HEK293T (cell line): ENCODE measurements at regions not wholly inside any gene's neighbourhood (a gene's known extent, or its start where the extent isn't known, plus 50 kb on each side); places are given as distances from the start of the nearest gene placed in this dataset.

Experiments
- CTCF ChIA-PET: fragments of 350-600 bp; formaldehyde crosslinking; extraction: SDS; loops from one replicate; lab custom pipeline; 2021; ENCODE audit warnings: antibody characterized with exemption, inconsistent platforms; lab: Yijun Ruan, JAX
- POLR2A ChIA-PET: fragments of 350-600 bp; formaldehyde crosslinking; extraction: SDS; loops from one replicate; lab custom pipeline; 2020; ENCODE audit warnings: antibody characterized with exemption, inconsistent platforms; lab: Yijun Ruan, JAX
- DNase-seq: peaks from one replicate; pipeline ENCODE4 v3.0.0; 2012; ENCODE audit warnings: mixed read lengths; ENCODE audit errors: extremely low spot score
- ARNT ChIP-seq: fragments of 450-650 bp; IDR thresholded peaks from 2 replicates; pipeline ENCODE4 v1.6.1; 2017; ENCODE audit warnings: mild to moderate bottlenecking
- BHLHE40 ChIP-seq: fragments of 450-650 bp; IDR thresholded peaks from 2 replicates; pipeline ENCODE4 v1.6.1; 2016; ENCODE audit warnings: mild to moderate bottlenecking, moderate library complexity, borderline replicate concordance
- CTBP1 ChIP-seq: fragments of 450-650 bp; IDR thresholded peaks from 2 replicates; pipeline ENCODE4 v1.6.1; 2016; ENCODE audit warnings: borderline replicate concordance
- ELF4 ChIP-seq: fragments of 450-650 bp; IDR thresholded peaks from 2 replicates; pipeline ENCODE4 v1.6.1; 2017; ENCODE audit warnings: antibody characterized with exemption
- FOXA1 ChIP-seq: fragments of 450-650 bp; IDR thresholded peaks from 2 replicates; pipeline ENCODE4 v1.6.1; 2016; ENCODE audit warnings: mild to moderate bottlenecking
- FOXK2 ChIP-seq: fragments of 450-650 bp; IDR thresholded peaks from 2 replicates; pipeline ENCODE4 v1.6.1; 2016; ENCODE audit warnings: mild to moderate bottlenecking
- FOXM1 ChIP-seq: fragments of 450-650 bp; IDR thresholded peaks from 2 replicates; pipeline ENCODE4 v1.6.1; 2017; ENCODE audit warnings: mild to moderate bottlenecking, borderline replicate concordance
- HDGF ChIP-seq: fragments of 450-650 bp; IDR thresholded peaks from 2 replicates; pipeline ENCODE4 v1.6.1; 2017; ENCODE audit warnings: antibody characterized with exemption, borderline replicate concordance
- L3MBTL2 ChIP-seq: fragments of 450-650 bp; conservative IDR thresholded peaks from 2 replicates; pipeline ENCODE4 v1.6.1; 2016; ENCODE audit warnings: mild to moderate bottlenecking
- LEF1 ChIP-seq: fragments of 450-650 bp; IDR thresholded peaks from 2 replicates; pipeline ENCODE4 v1.6.1; 2017; ENCODE audit warnings: mild to moderate bottlenecking, borderline replicate concordance
- NFRKB ChIP-seq: fragments of 450-650 bp; IDR thresholded peaks from 2 replicates; pipeline ENCODE4 v1.6.1; 2016; ENCODE audit warnings: mild to moderate bottlenecking, moderate library complexity
- SP1 ChIP-seq: fragments of 450-650 bp; IDR thresholded peaks from 2 replicates; pipeline ENCODE4 v1.6.1; 2017
- SUZ12 ChIP-seq: fragments of 450-650 bp; IDR thresholded peaks from 2 replicates; pipeline ENCODE4 v1.6.1; 2016; ENCODE audit warnings: mild to moderate bottlenecking
- TARDBP ChIP-seq: fragments of 450-650 bp; IDR thresholded peaks from 2 replicates; pipeline ENCODE4 v1.6.1; 2016
- ZNF384 ChIP-seq: fragments of 450-650 bp; IDR thresholded peaks from 2 replicates; pipeline ENCODE4 v1.6.1; 2016
- TF ChIP-seq, protein P1 (sequence below): fragments of 450-650 bp; IDR thresholded peaks from 2 replicates; pipeline ENCODE4 v1.6.1; 2016

DNA sequence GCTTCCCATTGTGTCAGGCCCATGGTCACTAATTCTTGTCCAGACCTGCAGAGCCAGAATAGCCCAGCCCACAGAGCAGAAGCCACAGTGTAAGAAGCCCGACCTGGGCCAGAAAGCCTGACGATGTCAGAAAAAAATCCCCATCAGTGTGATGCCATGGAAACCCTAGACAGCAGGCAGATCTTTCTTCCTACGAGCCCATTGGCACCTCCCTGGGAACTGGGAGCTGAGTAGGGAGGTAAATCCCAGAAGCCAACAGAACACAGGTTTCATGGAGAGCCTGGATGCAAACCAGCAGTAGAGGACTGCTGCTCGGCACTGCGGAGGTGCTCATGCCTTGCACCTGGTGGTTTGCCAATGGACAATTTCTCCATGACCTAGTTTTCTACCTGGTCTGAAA, 82.2 kb upstream of the SLC22A16 start:
- no peak for TF ChIP-seq ARNT
- TF ChIP-seq L3MBTL2 = no peak
- TF ChIP-seq SP1 = no peak
- TF ChIP-seq NFRKB = no peak
- no peak for TF ChIP-seq HDGF
- no peak for TF ChIP-seq FOXM1
- TF ChIP-seq ELF4 = no peak
- TF ChIP-seq FOXA1 = no peak
- TF ChIP-seq LEF1 = no peak
- TF ChIP-seq FOXK2 = no peak
- no peak for TF ChIP-seq BHLHE40
- TF ChIP-seq ZNF384 = no peak
- no peak for TF ChIP-seq CTBP1
- TF ChIP-seq TARDBP = no peak
- no peak for TF ChIP-seq SUZ12
- TF ChIP-seq, protein P1, sequence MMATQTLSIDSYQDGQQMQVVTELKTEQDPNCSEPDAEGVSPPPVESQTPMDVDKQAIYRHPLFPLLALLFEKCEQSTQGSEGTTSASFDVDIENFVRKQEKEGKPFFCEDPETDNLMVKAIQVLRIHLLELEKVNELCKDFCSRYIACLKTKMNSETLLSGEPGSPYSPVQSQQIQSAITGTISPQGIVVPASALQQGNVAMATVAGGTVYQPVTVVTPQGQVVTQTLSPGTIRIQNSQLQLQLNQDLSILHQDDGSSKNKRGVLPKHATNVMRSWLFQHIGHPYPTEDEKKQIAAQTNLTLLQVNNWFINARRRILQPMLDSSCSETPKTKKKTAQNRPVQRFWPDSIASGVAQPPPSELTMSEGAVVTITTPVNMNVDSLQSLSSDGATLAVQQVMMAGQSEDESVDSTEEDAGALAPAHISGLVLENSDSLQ = no peak
- POLR2A ChIA-PET = no interaction called here
- CTCF ChIA-PET = no interaction called here
- DNase-seq = no peak

- no peak for DNase-seq
- CTCF ChIA-PET = no interaction called here
Measured at GRCh38 chr6:110557199-110557598, 80.8 kb upstream of the SLC22A16 start.

DNA sequence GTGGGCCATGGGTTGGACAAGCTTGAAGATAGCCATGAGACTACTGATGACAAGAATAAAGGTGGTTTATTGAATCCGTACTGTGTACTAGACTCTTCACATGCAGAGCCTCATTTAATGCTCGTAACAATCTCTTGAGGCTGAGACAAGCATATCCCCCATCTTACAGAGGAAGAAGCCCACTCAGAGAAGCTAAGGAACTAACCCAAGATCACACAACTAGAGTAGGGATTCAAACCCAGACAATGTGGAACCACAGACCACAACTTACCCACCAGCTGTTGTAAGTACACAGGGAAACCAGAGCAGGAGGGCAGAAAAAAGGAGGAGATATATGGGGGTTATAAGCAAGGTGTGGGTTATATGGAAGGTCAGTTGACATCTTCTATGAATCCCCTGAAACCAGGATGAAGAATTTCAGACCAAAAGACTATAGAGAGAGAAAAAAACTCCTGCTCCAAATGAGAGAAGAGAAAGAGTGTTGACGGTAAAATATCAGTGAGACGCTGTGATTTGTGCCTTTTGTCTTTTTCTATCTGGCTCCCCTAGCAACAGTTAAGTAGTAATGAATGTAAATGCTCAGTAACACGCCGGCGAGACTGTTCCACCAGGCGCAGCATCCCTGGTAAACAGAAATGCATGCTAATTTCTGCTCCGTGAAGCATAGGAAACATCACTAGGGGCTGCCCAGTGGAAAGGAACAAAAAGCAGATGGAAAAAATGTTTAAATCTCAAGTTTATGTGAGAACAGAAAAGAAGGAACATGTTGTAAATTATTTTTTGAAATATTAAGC, 80.1 kb upstream of the SLC22A16 start:
- ChIA-PET POLR2A (no interaction called here), CTCF (no interaction called here)
- TF ChIP-seq ARNT (no peak), HDGF (no peak), SUZ12 (no peak), TARDBP (no peak), ZNF384 (no peak), FOXM1 (no peak), FOXA1 (no peak), CTBP1 (no peak), LEF1 (no peak), NFRKB (no peak), FOXK2 (no peak), L3MBTL2 (no peak), SP1 (no peak), BHLHE40 (no peak)
- DNase-seq = no peak

More at GRCh38 chr6:110557199-110557598, 80.8 kb upstream of the SLC22A16 start:
- POLR2A ChIA-PET = no interaction called here
- TF ChIP-seq SP1 (no peak), ZNF384 (no peak), HDGF (no peak), L3MBTL2 (no peak), FOXK2 (no peak), TARDBP (no peak), FOXA1 (no peak), FOXM1 (no peak), LEF1 (no peak), ARNT (no peak)

- POLR2A ChIA-PET = no interaction called here
- CTCF ChIA-PET = no interaction called here
- DNase-seq = no peak
- TF ChIP-seq SP1 = no peak
- no peak for TF ChIP-seq HDGF
Measured at GRCh38 chr6:110554966-110555460, 78.6 kb upstream of the SLC22A16 start.

- ChIA-PET POLR2A (no interaction called here), CTCF (no interaction called here)
- DNase-seq = no peak
- TF ChIP-seq CTBP1 = no peak
- TF ChIP-seq ELF4 = no peak
- TF ChIP-seq FOXM1 = no peak
- no peak for TF ChIP-seq ARNT
- no peak for TF ChIP-seq L3MBTL2
- no peak for TF ChIP-seq ZNF384
- no peak for TF ChIP-seq SP1
- TF ChIP-seq, protein P1 = no peak
- TF ChIP-seq LEF1 = no peak
- no peak for TF ChIP-seq SUZ12
- no peak for TF ChIP-seq TARDBP
- no peak for TF ChIP-seq FOXA1
- no peak for TF ChIP-seq HDGF
- TF ChIP-seq FOXK2 = no peak
- no peak for TF ChIP-seq NFRKB
- TF ChIP-seq BHLHE40 = no peak
Measured at GRCh38 chr6:110554441-110554840, 78.0 kb upstream of the SLC22A16 start.

DNA sequence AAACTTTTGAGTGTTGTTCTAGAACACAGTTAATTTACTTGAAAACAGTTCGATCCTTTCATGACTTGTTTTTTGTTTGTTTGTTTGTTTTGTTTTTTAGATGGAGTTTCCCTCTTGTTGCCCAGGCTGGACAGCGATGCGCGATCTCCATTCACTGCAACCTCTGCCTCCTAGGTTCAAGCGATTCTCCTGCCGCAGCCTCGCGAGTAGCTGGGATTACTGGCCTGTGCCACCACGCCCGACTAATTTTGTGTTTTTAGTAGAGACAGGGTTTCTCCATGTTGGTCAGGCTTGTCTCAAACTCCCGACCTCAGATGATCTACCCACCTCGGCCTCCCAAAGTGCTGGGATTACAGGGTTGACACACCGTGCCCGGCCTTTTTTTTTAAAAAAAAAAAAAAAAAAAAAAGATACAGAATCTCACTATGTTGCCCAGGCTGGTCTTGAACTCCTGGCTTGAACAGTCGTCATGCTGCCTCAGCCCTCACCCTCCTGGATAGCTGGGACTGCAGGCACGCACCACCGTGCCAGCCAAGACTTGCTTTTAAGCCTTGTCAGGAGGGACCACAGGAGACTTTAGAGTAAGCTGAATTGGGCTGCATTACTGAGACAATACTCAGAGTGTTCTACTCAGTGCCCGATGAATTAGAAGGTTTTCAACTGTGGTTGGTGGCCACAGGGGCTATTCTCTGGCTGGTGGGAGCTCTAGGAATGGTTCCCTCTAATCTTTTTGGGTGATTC, 76.7 kb upstream of the SLC22A16 start:
- no peak for TF ChIP-seq BHLHE40
- no peak for TF ChIP-seq CTBP1
- TF ChIP-seq ELF4 = no peak
- TF ChIP-seq ARNT = no peak
- TF ChIP-seq FOXA1 = no peak
- no peak for TF ChIP-seq SUZ12
- no peak for TF ChIP-seq FOXM1
- TF ChIP-seq, protein P1 = no peak
- no peak for TF ChIP-seq LEF1
- no peak for TF ChIP-seq SP1
- no peak for TF ChIP-seq NFRKB
- TF ChIP-seq HDGF = no peak
- TF ChIP-seq FOXK2 = no peak
- no peak for TF ChIP-seq ZNF384
- TF ChIP-seq TARDBP = no peak
- no peak for TF ChIP-seq L3MBTL2
- no peak for DNase-seq
- POLR2A ChIA-PET = no interaction called here
- CTCF ChIA-PET = no interaction called here
